Neural cell (in vitro differentiated cells): ENCODE measurements at regions not wholly inside any gene's neighbourhood (a gene's known extent, or its start where the extent isn't known, plus 50 kb on each side); places are given as distances from the start of the nearest gene placed in this dataset.

Experiments used
- H2AFZ ChIP-seq: fragments of 200-600, 300-800 bp; sonication (generic), shearing (Covaris generic); 2 replicates; pipeline ENCODE4 v1.6.0; 2014; ENCODE audit warnings: low read depth, mild to moderate bottlenecking, antibody characterized with exemption, low read length, moderate library complexity
- H3F3A ChIP-seq: fragments of 200-600 bp; shearing (Covaris generic); 2 replicates; pipeline ENCODE4 v1.6.1; 2016; ENCODE audit warnings: mild to moderate bottlenecking, moderate library complexity, mixed read lengths, antibody characterized with exemption, low read length; ENCODE audit not compliant: insufficient read depth, poor library complexity, severe bottlenecking
- H3K27ac ChIP-seq: fragments of 200-600, 300-800 bp; sonication (generic), shearing (Covaris generic); 2 replicates; pipeline ENCODE4 v1.5.1; 2014; ENCODE audit warnings: mild to moderate bottlenecking, low read length, moderate library complexity
- H3K27me3 ChIP-seq: fragments of 300-800, 200-600 bp; sonication (generic), shearing (Covaris generic); 2 replicates; pipeline ENCODE4 v1.6.0; 2014; ENCODE audit warnings: mild to moderate bottlenecking, low read depth, low read length, moderate library complexity; ENCODE audit not compliant: insufficient read depth
- H3K36me3 ChIP-seq: fragments of 300-800, 200-600 bp; sonication (generic), shearing (Covaris generic); 2 replicates; pipeline ENCODE4 v1.5.1; 2014; ENCODE audit warnings: mild to moderate bottlenecking, antibody characterized with exemption, low read length, moderate library complexity; ENCODE audit not compliant: insufficient read depth
- H3K4me2 ChIP-seq: fragments of 300-800, 200-600 bp; sonication (generic), shearing (Covaris generic); 2 replicates; pipeline ENCODE4 v1.6.0; 2014; ENCODE audit warnings: mild to moderate bottlenecking, low read length
- H3K4me3 ChIP-seq: fragments of 300-800, 200-600 bp; sonication (generic), shearing (Covaris generic); 2 replicates; pipeline ENCODE4 v1.5.1; 2014; ENCODE audit warnings: mild to moderate bottlenecking, low read length, moderate library complexity
- H3K79me2 ChIP-seq: fragments of 200-600 bp; shearing (Covaris generic); replicated peaks from 2 replicates; pipeline ENCODE4 v1.6.0; 2014; ENCODE audit warnings: mild to moderate bottlenecking, low read length, moderate library complexity; ENCODE audit not compliant: insufficient read depth
- H3K9ac ChIP-seq: fragments of 300-800, 200-600 bp; sonication (generic), shearing (Covaris generic); 2 replicates; pipeline ENCODE4 v1.6.1; 2016; ENCODE audit warnings: mild to moderate bottlenecking, low read length, mixed read lengths
- H3K9me2 ChIP-seq: fragments of 200-600 bp; shearing (Covaris generic); 2 replicates; pipeline ENCODE4 v1.6.1; 2016; ENCODE audit warnings: mild to moderate bottlenecking, low read length, mixed read lengths; ENCODE audit not compliant: insufficient read depth
- H3K9me3 ChIP-seq: fragments of 200-600, 300-800 bp; sonication (generic), shearing (Covaris generic); 2 replicates; pipeline ENCODE4 v1.6.1; 2016; ENCODE audit warnings: mild to moderate bottlenecking, mixed run types, low read length, moderate library complexity, mixed read lengths
- H4K20me1 ChIP-seq: fragments of 200-600 bp; shearing (Covaris generic); 2 replicates; pipeline ENCODE4 v1.6.1; 2016; ENCODE audit warnings: mild to moderate bottlenecking, mixed run types; ENCODE audit not compliant: insufficient read depth
- CTCF ChIP-seq: fragments of 450-650 bp; IDR thresholded peaks from 2 replicates; pipeline ENCODE4 v1.5.1; 2014; ENCODE audit warnings: antibody characterized with exemption, mild to moderate bottlenecking, moderate library complexity; ENCODE audit not compliant: poor library complexity, severe bottlenecking
- EP300 ChIP-seq: fragments of 450-650 bp; conservative IDR thresholded peaks from 2 replicates; pipeline ENCODE4 v1.6.1; 2014; ENCODE audit warnings: antibody characterized with exemption, mild to moderate bottlenecking, moderate library complexity; ENCODE audit not compliant: poor library complexity, severe bottlenecking
- EZH2 ChIP-seq: fragments of 200-600, 300-800 bp; shearing (Covaris generic), sonication (generic); IDR thresholded peaks from 2 replicates; pipeline ENCODE4 v1.6.1; 2014; ENCODE audit warnings: antibody characterized with exemption, low read length, borderline replicate concordance, mild to moderate bottlenecking; ENCODE audit not compliant: insufficient read depth, poor library complexity, severe bottlenecking
- MXI1 ChIP-seq: fragments of 450-650 bp; conservative IDR thresholded peaks from 2 replicates; pipeline ENCODE4 v1.6.1; 2014; ENCODE audit warnings: antibody characterized with exemption, mild to moderate bottlenecking; ENCODE audit not compliant: poor library complexity, severe bottlenecking
- POLR2AphosphoS5 ChIP-seq: IDR thresholded peaks from 2 replicates; pipeline ENCODE4 v1.6.1; 2012
- RAD21 ChIP-seq: fragments of 450-650 bp; conservative IDR thresholded peaks from 2 replicates; pipeline ENCODE4 v1.6.1; 2014; ENCODE audit warnings: antibody characterized with exemption, mild to moderate bottlenecking, moderate library complexity
- REST ChIP-seq: IDR thresholded peaks from 2 replicates; pipeline ENCODE4 v1.6.1; 2012; ENCODE audit warnings: borderline replicate concordance
- SMC3 ChIP-seq: fragments of 450-650 bp; conservative IDR thresholded peaks from 2 replicates; pipeline ENCODE4 v1.6.1; 2014; ENCODE audit warnings: antibody characterized with exemption, mild to moderate bottlenecking, moderate library complexity; ENCODE audit not compliant: poor library complexity
- TAF1 ChIP-seq: IDR thresholded peaks from 2 replicates; pipeline ENCODE4 v1.6.1; 2012; ENCODE audit warnings: low read depth

DNA sequence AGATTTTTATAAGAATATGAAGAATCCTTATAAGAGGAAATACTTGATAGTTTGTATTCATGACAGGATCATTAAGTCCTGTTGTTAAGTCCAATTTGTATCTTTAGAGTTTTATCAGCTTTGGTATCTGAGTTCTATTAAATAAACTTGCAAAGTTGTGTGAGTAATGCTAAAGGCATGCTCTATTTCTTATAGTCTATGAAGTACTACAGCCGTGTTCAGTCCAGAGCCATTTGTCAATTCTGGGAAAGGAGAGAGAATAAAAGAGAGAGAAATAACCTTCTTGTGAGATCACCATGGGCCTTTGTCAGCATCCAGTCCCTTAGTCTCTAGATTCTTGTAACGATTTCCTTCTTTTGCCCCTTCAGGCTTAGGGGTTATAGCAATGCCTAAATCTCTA lies 181.2 kb upstream of the POU3F2 start:
- Histone ChIP-seq H3K4me2 (no peak overlapping the region), H3F3A (no peaks in the 10 kb centered on the region), H3K27ac (no peak overlapping the region), H3K9ac (no peak overlapping the region), H3K27me3 (no peaks in the 10 kb centered on the region), H2AFZ (no peak overlapping the region), H3K4me3 (no peak overlapping the region), H3K79me2 (no peaks in the 10 kb centered on the region), H3K36me3 (no peaks in the 10 kb centered on the region), H4K20me1 (no peaks in the 10 kb centered on the region), H3K9me2 (no peaks in the 10 kb centered on the region), H3K9me3 (no peaks in the 10 kb centered on the region)
- TF ChIP-seq POLR2AphosphoS5 (no peak), TAF1 (no peak), REST (no peak), MXI1 (no peak), EZH2 (no peak), SMC3 (no peak), RAD21 (no peak), EP300 (no peak), CTCF (no peak)

DNA sequence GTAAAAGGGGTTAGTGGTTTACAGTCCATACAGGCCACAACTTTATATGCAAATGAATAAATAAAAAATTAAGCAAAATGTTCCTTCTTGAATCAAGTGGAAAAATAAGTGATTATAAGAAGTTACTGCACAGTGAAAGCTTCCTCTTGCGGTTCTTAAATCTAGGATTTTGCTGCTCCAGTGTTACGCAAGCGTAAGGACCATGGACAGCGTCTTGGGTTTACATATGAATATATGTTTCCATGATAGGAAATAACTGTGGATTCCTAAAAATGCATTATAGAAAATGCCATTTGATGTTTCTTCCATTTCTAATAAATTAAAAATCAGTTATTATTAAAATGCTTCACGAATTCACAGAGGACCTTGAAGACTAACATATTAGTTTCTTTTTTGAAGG lies 176.6 kb upstream of the POU3F2 start:
- H3K27ac ChIP-seq, result no peak overlapping the region
- TF ChIP-seq TAF1 (no peak), POLR2AphosphoS5 (no peak), EP300 (no peak), REST (no peak), MXI1 (no peak), RAD21 (no peak), CTCF (no peak), SMC3 (no peak), EZH2 (no peak)
- H4K20me1 ChIP-seq, result no peaks in the 10 kb centered on the region
- no peak overlapping the region for H3K4me3 ChIP-seq
- H3K9me3 ChIP-seq, result no peaks in the 10 kb centered on the region
- no peak overlapping the region for H3K4me2 ChIP-seq
- H3K27me3 ChIP-seq, result no peaks in the 10 kb centered on the region
- no peaks in the 10 kb centered on the region for H3K9me2 ChIP-seq
- H2AFZ ChIP-seq, result no peak overlapping the region
- H3K9ac ChIP-seq, result no peak overlapping the region
- no peaks in the 10 kb centered on the region for H3K36me3 ChIP-seq
- H3F3A ChIP-seq, result no peaks in the 10 kb centered on the region
- no peaks in the 10 kb centered on the region for H3K79me2 ChIP-seq
